ENCODE measurements at regions not wholly inside any gene's neighbourhood (a gene's known extent, or its start where the extent isn't known, plus 50 kb on each side); places are given as distances from the start of the nearest gene placed in this dataset.

GRCh38 chrX:1910207-1910470, 295.3 kb downstream of the ASMT start:
- Histone ChIP-seq H2AFZ (ENCODE audit: low read length) (no peak overlapping the region), H3K9ac (ENCODE audit: low read length) (no peak overlapping the region), H3K4me3 (ENCODE audit: low read length) (no peak overlapping the region), H3K36me3 (ENCODE audit: insufficient read depth, low read length) (no peaks in the 10 kb centered on the region), H3K27ac (ENCODE audit: low read length) (no peak overlapping the region), H3K27me3 (ENCODE audit: low read length) (no peaks in the 10 kb centered on the region), H3K4me1 (ENCODE audit: low read length) (peaks cover 7% of the 10 kb centered on the region; the same call in 1 of the 2 replicates), H3K79me2 (ENCODE audit: low read length) (no peaks in the 10 kb centered on the region), H3K4me2 (ENCODE audit: low read depth, low read length, poor library complexity, severe bottlenecking) (no peak overlapping the region), H3K9me3 (ENCODE audit: low read length) (no peaks in the 10 kb centered on the region), H4K20me1 (ENCODE audit: insufficient read depth, low read depth, low read length) (no peaks in the 10 kb centered on the region), H3K9me2 (replicated peaks; ENCODE audit: insufficient read depth, low read length) (no peaks in the 10 kb centered on the region)
- no peak for DNase-seq

- Histone ChIP-seq H3K36me3 (ENCODE audit: insufficient read depth, low read length) (no peaks in the 10 kb centered on the region), H3K4me2 (ENCODE audit: low read depth, low read length, poor library complexity, severe bottlenecking) (no peak overlapping the region), H3K4me3 (ENCODE audit: low read length) (no peak overlapping the region), H3K9me3 (ENCODE audit: low read length) (no peaks in the 10 kb centered on the region), H2AFZ (ENCODE audit: low read length) (no peak overlapping the region), H3K9ac (ENCODE audit: low read length) (no peak overlapping the region), H3K27ac (ENCODE audit: low read length) (no peak overlapping the region), H4K20me1 (ENCODE audit: insufficient read depth, low read depth, low read length) (no peaks in the 10 kb centered on the region), H3K79me2 (ENCODE audit: low read length) (no peaks in the 10 kb centered on the region), H3K4me1 (ENCODE audit: low read length) (peaks cover 7% of the 10 kb centered on the region; the same call in 1 of the 2 replicates), H3K9me2 (replicated peaks; ENCODE audit: insufficient read depth, low read length) (no peaks in the 10 kb centered on the region), H3K27me3 (ENCODE audit: low read length) (no peaks in the 10 kb centered on the region)
- no peak for DNase-seq
Measured at GRCh38 chrX:1911401-1912128, 296.7 kb downstream of the ASMT start.

- peaks cover 7% of the 10 kb centered on the region; the same call in 1 of the 2 replicates for H3K4me1 ChIP-seq (ENCODE audit: low read length)
- no peak overlapping the region for H3K27ac ChIP-seq (ENCODE audit: low read length)
- no peaks in the 10 kb centered on the region for H4K20me1 ChIP-seq (ENCODE audit: insufficient read depth, low read depth, low read length)
- H3K79me2 ChIP-seq (ENCODE audit: low read length), result no peaks in the 10 kb centered on the region
- no peaks in the 10 kb centered on the region for H3K9me2 ChIP-seq (replicated peaks; ENCODE audit: insufficient read depth, low read length)
- no peak overlapping the region for H3K4me2 ChIP-seq (ENCODE audit: low read depth, low read length, poor library complexity, severe bottlenecking)
- H3K27me3 ChIP-seq (ENCODE audit: low read length), result no peaks in the 10 kb centered on the region
- no peak overlapping the region for H3K9ac ChIP-seq (ENCODE audit: low read length)
- no peak for DNase-seq
- H2AFZ ChIP-seq (ENCODE audit: low read length), result no peak overlapping the region
- no peaks in the 10 kb centered on the region for H3K9me3 ChIP-seq (ENCODE audit: low read length)
- no peak overlapping the region for H3K4me3 ChIP-seq (ENCODE audit: low read length)
- no peaks in the 10 kb centered on the region for H3K36me3 ChIP-seq (ENCODE audit: insufficient read depth, low read length)
Measured at GRCh38 chrX:1912193-1912592, 297.3 kb downstream of the ASMT start.

GRCh38 chrX:1914606-1915365, 299.9 kb downstream of the ASMT start:
- H3K9ac ChIP-seq (ENCODE audit: low read length), result no peak overlapping the region
- H3K4me1 ChIP-seq (ENCODE audit: low read length), result no peaks in the 10 kb centered on the region
- no peaks in the 10 kb centered on the region for H3K36me3 ChIP-seq (ENCODE audit: insufficient read depth, low read length)
- no peak overlapping the region for H3K4me2 ChIP-seq (ENCODE audit: low read depth, low read length, poor library complexity, severe bottlenecking)
- H3K4me3 ChIP-seq (ENCODE audit: low read length), result no peak overlapping the region
- DNase-seq, result no peak
- H3K79me2 ChIP-seq (ENCODE audit: low read length), result no peaks in the 10 kb centered on the region
- no peaks in the 10 kb centered on the region for H3K9me2 ChIP-seq (replicated peaks; ENCODE audit: insufficient read depth, low read length)
- H3K9me3 ChIP-seq (ENCODE audit: low read length), result no peaks in the 10 kb centered on the region
- no peak overlapping the region for H2AFZ ChIP-seq (ENCODE audit: low read length)
- H3K27ac ChIP-seq (ENCODE audit: low read length), result no peak overlapping the region
- no peaks in the 10 kb centered on the region for H4K20me1 ChIP-seq (ENCODE audit: insufficient read depth, low read depth, low read length)
- H3K27me3 ChIP-seq (ENCODE audit: low read length), result no peaks in the 10 kb centered on the region

GRCh38 chrX:1918780-1919179, 303.9 kb downstream of the ASMT start:
- Histone ChIP-seq H3K9ac (ENCODE audit: low read length) (no peak overlapping the region), H3K4me1 (ENCODE audit: low read length) (no peaks in the 10 kb centered on the region), H3K9me3 (ENCODE audit: low read length) (no peaks in the 10 kb centered on the region), H3K79me2 (ENCODE audit: low read length) (no peaks in the 10 kb centered on the region), H4K20me1 (ENCODE audit: insufficient read depth, low read depth, low read length) (no peaks in the 10 kb centered on the region), H3K36me3 (ENCODE audit: insufficient read depth, low read length) (no peaks in the 10 kb centered on the region), H3K4me3 (ENCODE audit: low read length) (no peak overlapping the region), H3K27ac (ENCODE audit: low read length) (no peak overlapping the region), H2AFZ (ENCODE audit: low read length) (no peak overlapping the region), H3K9me2 (replicated peaks; ENCODE audit: insufficient read depth, low read length) (no peaks in the 10 kb centered on the region), H3K4me2 (ENCODE audit: low read depth, low read length, poor library complexity, severe bottlenecking) (no peak overlapping the region), H3K27me3 (ENCODE audit: low read length) (no peaks in the 10 kb centered on the region)
- no peak for DNase-seq

GRCh38 chrX:1925053-1925481, 310.2 kb downstream of the ASMT start:
- Histone ChIP-seq H3K4me3 (ENCODE audit: low read length) (no peak overlapping the region), H4K20me1 (ENCODE audit: insufficient read depth, low read depth, low read length) (no peaks in the 10 kb centered on the region), H3K27me3 (ENCODE audit: low read length) (no peaks in the 10 kb centered on the region), H3K9me2 (replicated peaks; ENCODE audit: insufficient read depth, low read length) (no peaks in the 10 kb centered on the region), H3K9me3 (ENCODE audit: low read length) (no peaks in the 10 kb centered on the region), H3K79me2 (ENCODE audit: low read length) (no peaks in the 10 kb centered on the region), H3K36me3 (ENCODE audit: insufficient read depth, low read length) (no peaks in the 10 kb centered on the region), H3K4me1 (ENCODE audit: low read length) (no peaks in the 10 kb centered on the region), H3K4me2 (ENCODE audit: low read depth, low read length, poor library complexity, severe bottlenecking) (no peak overlapping the region), H3K27ac (ENCODE audit: low read length) (no peak overlapping the region), H3K9ac (ENCODE audit: low read length) (no peak overlapping the region), H2AFZ (ENCODE audit: low read length) (no peak overlapping the region)
- no peak for DNase-seq

GRCh38 chrX:1928805-1929204, 313.9 kb downstream of the ASMT start:
- no peak overlapping the region for H2AFZ ChIP-seq (ENCODE audit: low read length)
- no peak overlapping the region for H3K27ac ChIP-seq (ENCODE audit: low read length)
- no peak overlapping the region for H3K4me3 ChIP-seq (ENCODE audit: low read length)
- no peaks in the 10 kb centered on the region for H3K4me1 ChIP-seq (ENCODE audit: low read length)
- H3K9me2 ChIP-seq (replicated peaks; ENCODE audit: insufficient read depth, low read length), result no peaks in the 10 kb centered on the region
- H3K36me3 ChIP-seq (ENCODE audit: insufficient read depth, low read length), result no peaks in the 10 kb centered on the region
- no peaks in the 10 kb centered on the region for H3K27me3 ChIP-seq (ENCODE audit: low read length)
- no peaks in the 10 kb centered on the region for H3K79me2 ChIP-seq (ENCODE audit: low read length)
- no peak for DNase-seq
- H4K20me1 ChIP-seq (ENCODE audit: insufficient read depth, low read depth, low read length), result no peaks in the 10 kb centered on the region
- H3K9me3 ChIP-seq (ENCODE audit: low read length), result no peaks in the 10 kb centered on the region
- H3K4me2 ChIP-seq (ENCODE audit: low read depth, low read length, poor library complexity, severe bottlenecking), result no peak overlapping the region
- no peak overlapping the region for H3K9ac ChIP-seq (ENCODE audit: low read length)

GRCh38 chrX:1932231-1932630, 317.4 kb downstream of the ASMT start:
- no peak overlapping the region for H3K4me3 ChIP-seq (ENCODE audit: low read length)

More at GRCh38 chrX:1932231-1932630, 317.4 kb downstream of the ASMT start:
- Histone ChIP-seq H4K20me1 (ENCODE audit: insufficient read depth, low read depth, low read length) (no peaks in the 10 kb centered on the region), H3K4me2 (ENCODE audit: low read depth, low read length, poor library complexity, severe bottlenecking) (no peak overlapping the region), H3K9me3 (ENCODE audit: low read length) (no peaks in the 10 kb centered on the region), H3K9ac (ENCODE audit: low read length) (no peak overlapping the region), H3K36me3 (ENCODE audit: insufficient read depth, low read length) (no peaks in the 10 kb centered on the region), H2AFZ (ENCODE audit: low read length) (no peak overlapping the region), H3K27ac (ENCODE audit: low read length) (no peak overlapping the region), H3K9me2 (replicated peaks; ENCODE audit: insufficient read depth, low read length) (no peaks in the 10 kb centered on the region), H3K79me2 (ENCODE audit: low read length) (no peaks in the 10 kb centered on the region), H3K4me1 (ENCODE audit: low read length) (no peaks in the 10 kb centered on the region), H3K27me3 (ENCODE audit: low read length) (no peaks in the 10 kb centered on the region)
- DNase-seq, result no peak

Measured in Karpas-422 (cell line).